ENCODE measurements at regions not wholly inside any gene's neighbourhood (a gene's known extent, or its start where the extent isn't known, plus 50 kb on each side); places are given as distances from the start of the nearest gene placed in this dataset.

DNA sequence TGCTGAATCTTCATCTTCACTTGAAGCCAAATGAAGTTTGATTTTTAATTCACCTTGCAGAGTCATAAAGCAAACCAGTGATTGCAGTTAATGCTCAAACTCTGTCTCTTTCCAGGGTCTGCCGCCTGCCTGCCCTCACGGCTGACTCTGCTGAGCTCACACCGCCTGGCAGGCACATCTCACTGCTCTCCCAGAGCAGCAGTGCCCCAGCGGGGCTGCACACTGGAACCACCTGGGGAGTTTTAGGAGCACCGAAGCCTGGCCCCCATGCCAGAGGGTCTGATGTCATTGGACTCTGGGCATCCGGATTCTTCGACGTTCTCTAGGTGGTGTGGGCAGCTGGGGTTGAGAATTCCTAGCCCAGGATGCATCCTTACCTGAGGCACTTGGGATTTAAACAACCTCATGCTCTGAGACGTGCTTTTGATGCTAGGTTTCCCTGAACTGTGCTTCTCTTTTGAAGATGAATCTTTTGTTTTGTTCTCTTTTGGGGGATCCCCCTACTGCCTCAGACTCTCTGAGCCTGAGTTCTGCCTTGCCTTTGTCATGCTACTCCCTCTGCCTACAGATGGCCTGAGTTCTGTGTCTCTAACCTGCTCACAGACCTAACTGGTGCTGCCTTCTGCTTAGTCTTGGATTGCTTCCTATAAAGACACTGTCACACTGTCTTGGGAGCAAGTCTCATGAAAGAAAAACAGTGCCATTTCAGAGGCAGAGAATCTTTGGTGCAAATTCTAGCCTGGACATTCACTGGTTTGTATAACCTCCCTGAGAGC is 438.1 kb upstream of the CCL2 start:
- TF ChIP-seq, protein P1, sequence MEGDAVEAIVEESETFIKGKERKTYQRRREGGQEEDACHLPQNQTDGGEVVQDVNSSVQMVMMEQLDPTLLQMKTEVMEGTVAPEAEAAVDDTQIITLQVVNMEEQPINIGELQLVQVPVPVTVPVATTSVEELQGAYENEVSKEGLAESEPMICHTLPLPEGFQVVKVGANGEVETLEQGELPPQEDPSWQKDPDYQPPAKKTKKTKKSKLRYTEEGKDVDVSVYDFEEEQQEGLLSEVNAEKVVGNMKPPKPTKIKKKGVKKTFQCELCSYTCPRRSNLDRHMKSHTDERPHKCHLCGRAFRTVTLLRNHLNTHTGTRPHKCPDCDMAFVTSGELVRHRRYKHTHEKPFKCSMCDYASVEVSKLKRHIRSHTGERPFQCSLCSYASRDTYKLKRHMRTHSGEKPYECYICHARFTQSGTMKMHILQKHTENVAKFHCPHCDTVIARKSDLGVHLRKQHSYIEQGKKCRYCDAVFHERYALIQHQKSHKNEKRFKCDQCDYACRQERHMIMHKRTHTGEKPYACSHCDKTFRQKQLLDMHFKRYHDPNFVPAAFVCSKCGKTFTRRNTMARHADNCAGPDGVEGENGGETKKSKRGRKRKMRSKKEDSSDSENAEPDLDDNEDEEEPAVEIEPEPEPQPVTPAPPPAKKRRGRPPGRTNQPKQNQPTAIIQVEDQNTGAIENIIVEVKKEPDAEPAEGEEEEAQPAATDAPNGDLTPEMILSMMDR (IDR thresholded peaks at IDR 0.05), result no peak
- TF ChIP-seq POLR2A (IDR thresholded peaks at IDR 0.05) (no peak), EP300 (IDR thresholded peaks at IDR 0.05) (no peak)
